ENCODE measurements at regions not wholly inside any gene's neighbourhood (a gene's known extent, or its start where the extent isn't known, plus 50 kb on each side); places are given as distances from the start of the nearest gene placed in this dataset.

DNA sequence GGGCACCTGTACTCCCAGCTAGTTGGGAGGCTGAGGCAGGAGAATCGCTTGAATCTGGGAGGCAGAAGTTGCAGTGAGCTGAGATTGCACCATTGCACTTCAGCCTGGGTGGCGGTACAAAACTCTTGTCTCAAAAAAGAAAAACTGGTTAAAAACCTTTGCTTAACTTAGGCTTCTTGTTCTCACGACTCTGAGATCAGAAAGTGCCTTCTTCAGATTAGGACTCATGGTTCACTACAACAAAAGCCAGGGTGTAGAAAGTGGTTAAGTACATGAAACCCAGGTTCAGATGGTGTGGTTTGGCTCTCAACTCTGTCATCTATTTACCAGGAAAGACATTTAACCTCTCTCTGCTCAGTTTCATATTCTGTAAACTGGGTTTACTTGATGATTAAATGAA, 168.4 kb downstream of the TUSC7 start (continued):
- TF ChIP-seq TAF1 (IDR thresholded peaks at IDR 0.05; ENCODE audit: borderline replicate concordance, low read depth, low read length) (no peak), RCOR1 (IDR thresholded peaks at IDR 0.05; ENCODE audit: low read length) (no peak)
- TF ChIP-seq, protein P1, sequence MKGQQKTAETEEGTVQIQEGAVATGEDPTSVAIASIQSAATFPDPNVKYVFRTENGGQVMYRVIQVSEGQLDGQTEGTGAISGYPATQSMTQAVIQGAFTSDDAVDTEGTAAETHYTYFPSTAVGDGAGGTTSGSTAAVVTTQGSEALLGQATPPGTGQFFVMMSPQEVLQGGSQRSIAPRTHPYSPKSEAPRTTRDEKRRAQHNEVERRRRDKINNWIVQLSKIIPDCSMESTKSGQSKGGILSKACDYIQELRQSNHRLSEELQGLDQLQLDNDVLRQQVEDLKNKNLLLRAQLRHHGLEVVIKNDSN (IDR thresholded peaks at IDR 0.05; ENCODE audit: borderline replicate concordance, low read depth) = no peak
- TF ChIP-seq, protein P2, sequence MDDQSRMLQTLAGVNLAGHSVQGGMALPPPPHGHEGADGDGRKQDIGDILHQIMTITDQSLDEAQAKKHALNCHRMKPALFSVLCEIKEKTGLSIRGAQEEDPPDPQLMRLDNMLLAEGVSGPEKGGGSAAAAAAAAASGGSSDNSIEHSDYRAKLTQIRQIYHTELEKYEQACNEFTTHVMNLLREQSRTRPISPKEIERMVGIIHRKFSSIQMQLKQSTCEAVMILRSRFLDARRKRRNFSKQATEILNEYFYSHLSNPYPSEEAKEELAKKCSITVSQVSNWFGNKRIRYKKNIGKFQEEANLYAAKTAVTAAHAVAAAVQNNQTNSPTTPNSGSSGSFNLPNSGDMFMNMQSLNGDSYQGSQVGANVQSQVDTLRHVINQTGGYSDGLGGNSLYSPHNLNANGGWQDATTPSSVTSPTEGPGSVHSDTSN (IDR thresholded peaks at IDR 0.05) = no peak

DNA sequence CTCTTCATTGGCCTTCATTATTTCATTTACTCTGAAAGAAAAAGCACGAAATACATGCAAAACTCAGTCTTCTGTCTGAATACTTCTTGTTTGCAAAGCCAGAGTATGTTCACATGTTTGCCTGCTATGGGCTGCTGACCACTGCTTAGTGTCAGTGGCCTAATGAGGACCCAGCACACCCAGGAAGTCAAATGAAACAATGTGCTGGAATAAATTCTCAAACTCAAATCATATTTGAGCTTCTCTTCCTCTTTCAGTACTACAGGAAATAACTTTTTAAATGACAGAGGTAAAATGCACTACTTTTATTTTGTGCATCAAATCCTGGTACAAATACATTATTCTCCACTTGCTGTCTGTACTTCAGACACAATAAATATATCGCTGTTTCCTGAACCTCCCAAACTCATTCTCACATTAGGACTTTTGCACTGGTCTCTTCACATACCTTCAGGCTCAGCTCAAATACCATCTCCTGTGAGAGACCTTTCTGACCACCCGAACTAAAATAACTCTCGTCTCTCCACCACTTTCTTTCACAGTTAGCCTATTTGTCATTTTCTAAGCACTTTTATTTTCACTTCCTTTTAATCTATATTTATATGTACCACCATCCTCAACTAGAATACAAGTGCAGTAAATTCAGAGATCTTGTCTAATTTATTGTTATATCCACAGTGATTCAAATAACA, 176.8 kb downstream of the TUSC7 start:
- ChIA-PET CTCF (interaction anchor here (0.8 kb wide), 1 partner anchor 11 kb away, joined by 3 read pairs; no protein-coding TSS in a partner anchor), POLR2A (no interaction called here)
- Histone ChIP-seq H3K79me2 (ENCODE audit: insufficient read depth) (no peaks in the 10 kb centered on the region), H3K36me3 (replicated peaks in 1 of 2; ENCODE audit: control insufficient read depth in 1 of 2, insufficient read depth in 2 of 2, low read length in 1 of 2) (peaks cover 0 to 4% of the 10 kb centered on the region in 2 experiments), H4K20me1 (ENCODE audit: insufficient read depth) (no peaks in the 10 kb centered on the region), H3K9ac (no peak overlapping the region), H3K4me2 (no peak overlapping the region), H3K4me1 (ENCODE audit: control insufficient read depth in 1 of 2, insufficient read depth in 2 of 2, low read depth in 1 of 2, low read length in 1 of 2) (no peaks in the 10 kb centered on the region; a peak in 1 of 4 replicates), H3K9me3 (no peaks in the 10 kb centered on the region), H3F3A (replicated peaks; ENCODE audit: insufficient read depth) (no peaks in the 10 kb centered on the region), H3K9me2 (no peaks in the 10 kb centered on the region), H3K27ac (ENCODE audit: low read depth in 2 of 2, low read length in 1 of 2) (no peak overlapping the region), H3K4me3 (ENCODE audit: low read depth in 2 of 2, low read length in 1 of 2) (no peak overlapping the region), H2AFZ (ENCODE audit: low read depth) (no peak overlapping the region; the same call in 1 of the 2 replicates), H3K27me3 (ENCODE audit: insufficient read depth) (no peaks in the 10 kb centered on the region)
- 60% methylated on average over 4 of the region's 4 CpGs for WGBS (ENCODE audit: low lambda C conversion rate)
- DNase-seq = no peak
- TF ChIP-seq FOSL2 (IDR thresholded peaks at IDR 0.05; ENCODE audit: borderline replicate concordance, low read depth) = no peak
- TF ChIP-seq, protein P3, sequence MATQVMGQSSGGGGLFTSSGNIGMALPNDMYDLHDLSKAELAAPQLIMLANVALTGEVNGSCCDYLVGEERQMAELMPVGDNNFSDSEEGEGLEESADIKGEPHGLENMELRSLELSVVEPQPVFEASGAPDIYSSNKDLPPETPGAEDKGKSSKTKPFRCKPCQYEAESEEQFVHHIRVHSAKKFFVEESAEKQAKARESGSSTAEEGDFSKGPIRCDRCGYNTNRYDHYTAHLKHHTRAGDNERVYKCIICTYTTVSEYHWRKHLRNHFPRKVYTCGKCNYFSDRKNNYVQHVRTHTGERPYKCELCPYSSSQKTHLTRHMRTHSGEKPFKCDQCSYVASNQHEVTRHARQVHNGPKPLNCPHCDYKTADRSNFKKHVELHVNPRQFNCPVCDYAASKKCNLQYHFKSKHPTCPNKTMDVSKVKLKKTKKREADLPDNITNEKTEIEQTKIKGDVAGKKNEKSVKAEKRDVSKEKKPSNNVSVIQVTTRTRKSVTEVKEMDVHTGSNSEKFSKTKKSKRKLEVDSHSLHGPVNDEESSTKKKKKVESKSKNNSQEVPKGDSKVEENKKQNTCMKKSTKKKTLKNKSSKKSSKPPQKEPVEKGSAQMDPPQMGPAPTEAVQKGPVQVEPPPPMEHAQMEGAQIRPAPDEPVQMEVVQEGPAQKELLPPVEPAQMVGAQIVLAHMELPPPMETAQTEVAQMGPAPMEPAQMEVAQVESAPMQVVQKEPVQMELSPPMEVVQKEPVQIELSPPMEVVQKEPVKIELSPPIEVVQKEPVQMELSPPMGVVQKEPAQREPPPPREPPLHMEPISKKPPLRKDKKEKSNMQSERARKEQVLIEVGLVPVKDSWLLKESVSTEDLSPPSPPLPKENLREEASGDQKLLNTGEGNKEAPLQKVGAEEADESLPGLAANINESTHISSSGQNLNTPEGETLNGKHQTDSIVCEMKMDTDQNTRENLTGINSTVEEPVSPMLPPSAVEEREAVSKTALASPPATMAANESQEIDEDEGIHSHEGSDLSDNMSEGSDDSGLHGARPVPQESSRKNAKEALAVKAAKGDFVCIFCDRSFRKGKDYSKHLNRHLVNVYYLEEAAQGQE (IDR thresholded peaks at IDR 0.05; ENCODE audit: low read depth, low read length) = no peak
- TF ChIP-seq, protein P4, sequence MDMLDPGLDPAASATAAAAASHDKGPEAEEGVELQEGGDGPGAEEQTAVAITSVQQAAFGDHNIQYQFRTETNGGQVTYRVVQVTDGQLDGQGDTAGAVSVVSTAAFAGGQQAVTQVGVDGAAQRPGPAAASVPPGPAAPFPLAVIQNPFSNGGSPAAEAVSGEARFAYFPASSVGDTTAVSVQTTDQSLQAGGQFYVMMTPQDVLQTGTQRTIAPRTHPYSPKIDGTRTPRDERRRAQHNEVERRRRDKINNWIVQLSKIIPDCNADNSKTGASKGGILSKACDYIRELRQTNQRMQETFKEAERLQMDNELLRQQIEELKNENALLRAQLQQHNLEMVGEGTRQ (IDR thresholded peaks at IDR 0.05; ENCODE audit: borderline replicate concordance, low read depth, low read length) = no peak
- TF ChIP-seq RXRA (IDR thresholded peaks at IDR 0.05; ENCODE audit: borderline replicate concordance, low read depth) = no peak
